ENCODE measurements at regions not wholly inside any gene's neighbourhood (a gene's known extent, or its start where the extent isn't known, plus 50 kb on each side); places are given as distances from the start of the nearest gene placed in this dataset.

- no peaks in the 10 kb centered on the region for H3K9me2 ChIP-seq (replicated peaks; ENCODE audit: insufficient read depth, low read length)
- no peaks in the 10 kb centered on the region for H3K9me3 ChIP-seq (ENCODE audit: insufficient read depth, low read length)
- no peaks in the 10 kb centered on the region for H3K79me2 ChIP-seq (ENCODE audit: insufficient read depth, low read length)
- H3K36me3 ChIP-seq (ENCODE audit: low read length), result no peaks in the 10 kb centered on the region
- H3K27me3 ChIP-seq (ENCODE audit: low read length), result no peaks in the 10 kb centered on the region
- no peaks in the 10 kb centered on the region for H3F3A ChIP-seq (ENCODE audit: insufficient read depth)
- TF ChIP-seq EZH2phosphoT487 (conservative IDR thresholded peaks at IDR 0.05; ENCODE audit: low read length), result no peak
- TF ChIP-seq CTCF (IDR thresholded peaks at IDR 0.05; ENCODE audit: insufficient read depth, low read length, poor library complexity, severe bottlenecking), result no peak
- H3K27ac ChIP-seq (ENCODE audit: low read depth, low read length), result no peak overlapping the region
- no peak overlapping the region for H2AFZ ChIP-seq (ENCODE audit: low read depth, low read length, severe bottlenecking)
- no peak overlapping the region for H3K4me2 ChIP-seq (ENCODE audit: low read depth, low read length, poor library complexity, severe bottlenecking)
- H3K4me3 ChIP-seq (ENCODE audit: insufficient read depth, low read length, poor library complexity, severe bottlenecking), result no peak overlapping the region
- H3K9ac ChIP-seq (ENCODE audit: low read length), result no peak overlapping the region
- no peaks in the 10 kb centered on the region for H4K20me1 ChIP-seq (ENCODE audit: low read depth, low read length)
Measured at GRCh38 chr6:167714152-167714551, 112.6 kb upstream of the AFDN start.

GRCh38 chr6:167717455-167717854 lies 109.3 kb upstream of the AFDN start:
- no peak for TF ChIP-seq EZH2phosphoT487 (conservative IDR thresholded peaks at IDR 0.05; ENCODE audit: low read length)
- no peak for TF ChIP-seq CTCF (IDR thresholded peaks at IDR 0.05; ENCODE audit: insufficient read depth, low read length, poor library complexity, severe bottlenecking)
- Histone ChIP-seq H3K4me3 (ENCODE audit: insufficient read depth, low read length, poor library complexity, severe bottlenecking) (no peak overlapping the region), H3K36me3 (ENCODE audit: low read length) (no peaks in the 10 kb centered on the region), H3K79me2 (ENCODE audit: insufficient read depth, low read length) (no peaks in the 10 kb centered on the region), H3K9me2 (replicated peaks; ENCODE audit: insufficient read depth, low read length) (no peaks in the 10 kb centered on the region), H4K20me1 (ENCODE audit: low read depth, low read length) (no peaks in the 10 kb centered on the region), H3K9ac (ENCODE audit: low read length) (no peak overlapping the region), H3K9me3 (ENCODE audit: insufficient read depth, low read length) (no peaks in the 10 kb centered on the region), H2AFZ (ENCODE audit: low read depth, low read length, severe bottlenecking) (no peak overlapping the region), H3K27me3 (ENCODE audit: low read length) (no peaks in the 10 kb centered on the region), H3K27ac (ENCODE audit: low read depth, low read length) (no peak overlapping the region), H3K4me2 (ENCODE audit: low read depth, low read length, poor library complexity, severe bottlenecking) (no peak overlapping the region), H3F3A (ENCODE audit: insufficient read depth) (no peaks in the 10 kb centered on the region)

- H3F3A ChIP-seq (ENCODE audit: insufficient read depth), result no peaks in the 10 kb centered on the region
- no peak overlapping the region for H3K27ac ChIP-seq (ENCODE audit: low read depth, low read length)
- no peaks in the 10 kb centered on the region for H3K9me3 ChIP-seq (ENCODE audit: insufficient read depth, low read length)
- H3K9ac ChIP-seq (ENCODE audit: low read length), result no peak overlapping the region
- TF ChIP-seq CTCF (IDR thresholded peaks at IDR 0.05; ENCODE audit: insufficient read depth, low read length, poor library complexity, severe bottlenecking) (no peak), EZH2phosphoT487 (conservative IDR thresholded peaks at IDR 0.05; ENCODE audit: low read length) (no peak)
- H3K4me3 ChIP-seq (ENCODE audit: insufficient read depth, low read length, poor library complexity, severe bottlenecking), result no peak overlapping the region
- H2AFZ ChIP-seq (ENCODE audit: low read depth, low read length, severe bottlenecking), result no peak overlapping the region
- H3K36me3 ChIP-seq (ENCODE audit: low read length), result no peaks in the 10 kb centered on the region
- no peak overlapping the region for H3K4me2 ChIP-seq (ENCODE audit: low read depth, low read length, poor library complexity, severe bottlenecking)
- no peaks in the 10 kb centered on the region for H4K20me1 ChIP-seq (ENCODE audit: low read depth, low read length)
- no peaks in the 10 kb centered on the region for H3K27me3 ChIP-seq (ENCODE audit: low read length)
- no peaks in the 10 kb centered on the region for H3K79me2 ChIP-seq (ENCODE audit: insufficient read depth, low read length)
- H3K9me2 ChIP-seq (replicated peaks; ENCODE audit: insufficient read depth, low read length), result no peaks in the 10 kb centered on the region
Measured at GRCh38 chr6:167717867-167718266, 108.8 kb upstream of the AFDN start.

- no peak overlapping the region for H3K4me2 ChIP-seq (ENCODE audit: low read depth, low read length, poor library complexity, severe bottlenecking)
- no peak overlapping the region for H3K4me3 ChIP-seq (ENCODE audit: insufficient read depth, low read length, poor library complexity, severe bottlenecking)
- H3K79me2 ChIP-seq (ENCODE audit: insufficient read depth, low read length), result no peaks in the 10 kb centered on the region
- H3K9me3 ChIP-seq (ENCODE audit: insufficient read depth, low read length), result no peaks in the 10 kb centered on the region
- H3K36me3 ChIP-seq (ENCODE audit: low read length), result no peaks in the 10 kb centered on the region
- no peak overlapping the region for H3K27ac ChIP-seq (ENCODE audit: low read depth, low read length)
- TF ChIP-seq EZH2phosphoT487 (conservative IDR thresholded peaks at IDR 0.05; ENCODE audit: low read length) (no peak), CTCF (IDR thresholded peaks at IDR 0.05; ENCODE audit: insufficient read depth, low read length, poor library complexity, severe bottlenecking) (no peak)
- H3K9ac ChIP-seq (ENCODE audit: low read length), result no peak overlapping the region
- no peaks in the 10 kb centered on the region for H4K20me1 ChIP-seq (ENCODE audit: low read depth, low read length)
- no peak overlapping the region for H2AFZ ChIP-seq (ENCODE audit: low read depth, low read length, severe bottlenecking)
- no peaks in the 10 kb centered on the region for H3K27me3 ChIP-seq (ENCODE audit: low read length)
- H3K9me2 ChIP-seq (replicated peaks; ENCODE audit: insufficient read depth, low read length), result no peaks in the 10 kb centered on the region
- H3F3A ChIP-seq (ENCODE audit: insufficient read depth), result no peaks in the 10 kb centered on the region
Measured at GRCh38 chr6:167719920-167720319, 106.8 kb upstream of the AFDN start.
